GM12872 (cell line): ENCODE measurements at regions not wholly inside any gene's neighbourhood (a gene's known extent, or its start where the extent isn't known, plus 50 kb on each side); places are given as distances from the start of the nearest gene placed in this dataset.

Experiments used
- TF ChIP-seq, protein P1 (sequence below): IDR thresholded peaks from 3 replicates; pipeline ENCODE4 v1.5.1; 2011; ENCODE audit warnings: low read depth, mild to moderate bottlenecking, low read length, moderate library complexity; ENCODE audit not compliant: insufficient read depth

DNA sequence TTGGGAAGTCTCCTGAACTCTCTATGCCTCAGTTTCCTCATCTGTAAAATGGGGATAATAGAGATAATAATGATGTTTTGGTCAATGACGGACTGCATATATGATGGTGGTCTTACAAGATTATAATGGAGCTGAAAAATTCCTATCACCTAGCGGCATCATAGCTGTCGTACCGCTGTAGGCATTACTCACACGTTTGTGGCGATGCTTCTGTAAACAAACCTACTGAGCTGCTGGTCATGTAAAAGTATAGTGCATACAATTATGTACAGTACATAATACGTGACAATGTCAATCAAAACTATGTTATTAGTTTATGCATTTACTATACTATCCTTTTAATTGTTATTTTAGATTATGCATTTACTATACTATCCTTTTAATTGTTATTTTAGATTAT, 339.1 kb upstream of the NPVF start:
- TF ChIP-seq, protein P1, sequence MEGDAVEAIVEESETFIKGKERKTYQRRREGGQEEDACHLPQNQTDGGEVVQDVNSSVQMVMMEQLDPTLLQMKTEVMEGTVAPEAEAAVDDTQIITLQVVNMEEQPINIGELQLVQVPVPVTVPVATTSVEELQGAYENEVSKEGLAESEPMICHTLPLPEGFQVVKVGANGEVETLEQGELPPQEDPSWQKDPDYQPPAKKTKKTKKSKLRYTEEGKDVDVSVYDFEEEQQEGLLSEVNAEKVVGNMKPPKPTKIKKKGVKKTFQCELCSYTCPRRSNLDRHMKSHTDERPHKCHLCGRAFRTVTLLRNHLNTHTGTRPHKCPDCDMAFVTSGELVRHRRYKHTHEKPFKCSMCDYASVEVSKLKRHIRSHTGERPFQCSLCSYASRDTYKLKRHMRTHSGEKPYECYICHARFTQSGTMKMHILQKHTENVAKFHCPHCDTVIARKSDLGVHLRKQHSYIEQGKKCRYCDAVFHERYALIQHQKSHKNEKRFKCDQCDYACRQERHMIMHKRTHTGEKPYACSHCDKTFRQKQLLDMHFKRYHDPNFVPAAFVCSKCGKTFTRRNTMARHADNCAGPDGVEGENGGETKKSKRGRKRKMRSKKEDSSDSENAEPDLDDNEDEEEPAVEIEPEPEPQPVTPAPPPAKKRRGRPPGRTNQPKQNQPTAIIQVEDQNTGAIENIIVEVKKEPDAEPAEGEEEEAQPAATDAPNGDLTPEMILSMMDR: no peak

DNA sequence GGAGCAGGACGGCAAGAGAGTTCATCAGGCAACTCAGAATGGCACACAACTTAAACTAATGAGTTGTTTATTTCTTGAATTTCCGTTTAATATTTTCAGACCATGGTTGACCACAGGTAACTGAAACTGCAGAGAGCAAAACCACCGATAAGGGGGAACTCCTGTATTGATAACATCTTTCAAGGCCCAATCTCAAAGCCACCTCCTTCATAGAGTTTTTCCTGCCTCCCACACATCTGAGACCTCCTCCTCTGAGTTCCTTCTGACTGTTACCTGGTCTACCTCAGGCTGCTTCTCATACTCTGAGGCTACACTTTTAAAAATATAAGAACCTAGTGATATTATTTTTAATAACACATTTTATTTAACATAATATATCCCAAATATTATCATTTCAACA, 341.5 kb upstream of the NPVF start:
- TF ChIP-seq, protein P1: no peak

DNA sequence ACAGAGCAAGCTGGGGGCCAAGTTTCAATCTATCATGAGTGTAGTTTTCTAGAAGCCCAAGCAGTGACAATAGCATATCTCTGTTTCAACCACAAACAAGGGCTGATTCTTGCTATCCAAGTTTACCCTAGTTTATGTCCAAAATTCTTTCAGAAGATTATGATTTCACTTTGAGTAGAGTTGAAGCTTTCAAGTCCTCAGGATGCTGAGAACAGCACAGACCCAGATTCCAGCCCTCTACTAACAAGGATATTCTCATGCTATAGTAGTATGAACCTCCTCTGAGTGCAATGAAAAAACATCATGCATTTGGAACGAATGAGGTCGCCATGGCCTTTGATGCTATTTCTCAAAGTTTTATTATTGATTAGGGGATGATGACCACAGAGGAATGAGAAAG, 344.1 kb upstream of the NPVF start:
- TF ChIP-seq, protein P1: no peak

DNA sequence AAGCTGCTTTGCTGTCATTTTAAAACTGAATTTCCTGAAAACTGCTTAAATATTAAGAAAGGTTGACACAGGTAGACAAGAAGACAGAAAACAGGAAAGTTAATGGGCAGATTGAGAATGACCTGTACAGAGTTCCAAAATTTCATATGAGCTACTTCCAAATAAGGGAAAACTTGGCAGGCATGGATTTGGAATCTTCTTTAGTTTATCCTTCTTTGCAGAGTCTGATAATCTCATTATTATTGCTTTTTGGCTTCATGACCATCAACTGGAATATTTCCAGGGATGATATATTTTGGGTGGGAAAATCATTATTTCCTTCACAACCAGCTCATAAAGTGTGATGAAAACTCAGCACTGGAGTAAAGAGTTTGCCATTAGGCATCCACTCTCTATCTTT, 346.5 kb upstream of the NPVF start:
- TF ChIP-seq, protein P1: no peak

DNA sequence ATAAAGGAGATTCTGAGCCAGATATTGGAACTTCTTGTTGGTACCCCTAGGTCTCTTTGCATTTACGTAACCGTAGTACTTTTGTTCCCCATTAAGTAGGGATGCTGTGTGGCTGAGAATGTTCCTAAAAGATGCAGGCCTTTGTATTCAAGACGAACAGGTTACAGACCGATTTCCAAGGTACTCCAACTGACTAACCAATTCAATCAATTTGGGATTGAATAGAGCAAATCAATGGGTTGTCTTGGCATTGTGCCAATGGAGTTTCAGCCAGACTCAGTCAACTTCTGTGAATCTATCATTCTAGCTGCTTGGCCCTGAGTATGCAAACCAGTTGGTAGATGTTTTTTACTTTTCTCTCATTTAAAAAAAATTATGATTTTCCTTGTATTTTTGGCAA, 347.3 kb upstream of the NPVF start:
- TF ChIP-seq, protein P1: no peak

DNA sequence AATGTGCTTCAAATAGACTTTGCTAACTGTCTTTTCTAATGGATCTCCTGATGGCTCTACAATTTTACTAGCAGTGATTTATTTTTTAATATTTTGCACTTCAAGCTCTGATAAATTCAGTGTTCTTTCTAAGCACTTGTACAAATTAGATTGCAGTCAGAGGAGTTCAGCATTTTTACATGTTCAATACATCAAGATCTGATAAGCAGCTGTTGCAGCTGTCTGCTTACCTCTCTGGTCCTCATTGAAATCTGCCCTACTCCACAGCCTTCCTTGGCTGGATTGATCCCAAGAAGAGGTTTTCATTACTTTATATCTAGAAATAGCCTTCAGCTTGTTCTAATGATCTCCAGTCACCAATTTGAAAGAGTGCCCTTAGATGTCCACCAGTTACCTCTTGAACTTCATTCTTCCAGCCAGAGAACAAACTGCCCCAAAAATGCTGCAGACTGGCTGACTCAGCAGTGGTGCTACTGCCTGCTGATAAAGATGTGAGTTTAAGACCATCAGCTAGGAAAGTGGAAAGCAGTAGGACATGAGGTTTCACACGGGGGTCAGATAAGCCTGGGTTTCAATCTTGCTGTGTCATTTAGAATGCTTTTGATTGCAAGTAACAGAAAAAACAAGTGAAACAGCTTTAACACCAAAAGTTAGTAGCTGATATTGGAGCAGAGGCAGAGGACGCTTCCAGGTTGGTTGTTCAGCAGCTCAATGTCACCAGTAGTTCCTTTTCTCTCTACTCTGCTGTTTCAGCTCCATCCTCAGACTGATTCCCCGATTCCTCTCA, 350.9 kb upstream of the NPVF start:
- TF ChIP-seq, protein P1: no peak

DNA sequence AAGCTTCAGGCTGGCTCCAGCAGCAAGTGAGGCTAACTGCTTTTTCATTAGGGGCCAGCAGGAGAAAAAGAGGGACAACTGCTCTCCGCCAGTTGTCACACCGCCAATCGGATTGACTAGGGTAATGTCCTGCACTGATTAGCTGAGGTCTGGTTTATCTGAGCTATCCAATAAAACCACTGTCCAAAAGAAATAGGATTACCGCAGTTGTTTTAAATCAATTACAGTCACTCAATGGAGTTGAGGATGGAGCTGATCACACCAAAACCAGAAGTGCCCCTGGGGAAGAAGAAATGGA, 351.4 kb upstream of the NPVF start:
- TF ChIP-seq, protein P1: no peak
